ENCODE measurements at regions not wholly inside any gene's neighbourhood (a gene's known extent, or its start where the extent isn't known, plus 50 kb on each side); places are given as distances from the start of the nearest gene placed in this dataset.
"Not testable (repeated sequence)": the region's sequence is repeated elsewhere in the genome, so short reads cannot be mapped to it uniquely, and the experiment has no call there.

DNA sequence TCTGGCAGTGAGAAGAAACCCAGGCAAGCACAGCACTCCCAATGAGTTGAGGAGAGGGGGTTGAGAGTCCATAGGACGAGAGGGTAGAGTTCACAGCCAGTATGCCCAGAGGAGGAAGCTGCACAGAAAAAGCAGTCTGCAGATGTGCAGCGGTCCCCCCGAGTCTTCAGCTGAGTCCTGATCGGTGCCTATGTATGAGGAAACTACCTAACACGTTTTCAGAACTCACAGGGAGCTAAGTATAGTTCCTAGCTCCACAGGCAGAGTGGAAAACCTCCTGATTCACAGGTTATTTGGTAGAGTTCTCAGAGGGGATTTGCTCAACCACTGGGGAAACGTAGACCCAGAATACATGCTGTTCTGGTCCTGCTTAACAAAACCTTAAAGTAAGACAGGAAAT, 271.3 kb upstream of the CNTNAP2 start:
- DNase-seq (ENCODE audit: extremely low read depth, low read depth) = no peak
- TF ChIP-seq, protein P1, sequence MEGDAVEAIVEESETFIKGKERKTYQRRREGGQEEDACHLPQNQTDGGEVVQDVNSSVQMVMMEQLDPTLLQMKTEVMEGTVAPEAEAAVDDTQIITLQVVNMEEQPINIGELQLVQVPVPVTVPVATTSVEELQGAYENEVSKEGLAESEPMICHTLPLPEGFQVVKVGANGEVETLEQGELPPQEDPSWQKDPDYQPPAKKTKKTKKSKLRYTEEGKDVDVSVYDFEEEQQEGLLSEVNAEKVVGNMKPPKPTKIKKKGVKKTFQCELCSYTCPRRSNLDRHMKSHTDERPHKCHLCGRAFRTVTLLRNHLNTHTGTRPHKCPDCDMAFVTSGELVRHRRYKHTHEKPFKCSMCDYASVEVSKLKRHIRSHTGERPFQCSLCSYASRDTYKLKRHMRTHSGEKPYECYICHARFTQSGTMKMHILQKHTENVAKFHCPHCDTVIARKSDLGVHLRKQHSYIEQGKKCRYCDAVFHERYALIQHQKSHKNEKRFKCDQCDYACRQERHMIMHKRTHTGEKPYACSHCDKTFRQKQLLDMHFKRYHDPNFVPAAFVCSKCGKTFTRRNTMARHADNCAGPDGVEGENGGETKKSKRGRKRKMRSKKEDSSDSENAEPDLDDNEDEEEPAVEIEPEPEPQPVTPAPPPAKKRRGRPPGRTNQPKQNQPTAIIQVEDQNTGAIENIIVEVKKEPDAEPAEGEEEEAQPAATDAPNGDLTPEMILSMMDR (IDR thresholded peaks at IDR 0.05; ENCODE audit: low read depth, low read length) = no peak

DNA sequence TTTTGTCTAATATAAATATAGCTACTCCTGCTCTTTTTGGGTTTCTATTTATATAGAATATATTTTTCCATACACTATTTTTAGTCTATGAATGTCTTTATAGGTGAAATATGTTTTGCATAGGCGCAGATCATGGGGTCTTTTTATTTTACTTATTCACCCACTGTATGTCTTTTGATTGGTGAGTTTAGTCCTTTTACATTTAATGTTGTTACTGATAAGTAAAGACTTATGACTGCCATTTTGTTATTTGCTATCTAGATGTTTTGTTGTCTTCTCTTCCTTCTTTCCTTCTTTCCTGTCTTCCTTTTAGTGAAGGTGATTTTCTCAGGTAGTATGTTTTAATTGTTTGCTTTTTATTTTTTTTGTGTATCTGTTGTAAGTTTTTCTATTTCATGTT, 276.8 kb upstream of the CNTNAP2 start:
- TF ChIP-seq, protein P1 (IDR thresholded peaks at IDR 0.05; ENCODE audit: low read depth, low read length) = no peak
- no peak for DNase-seq (ENCODE audit: extremely low read depth, low read depth)

DNA sequence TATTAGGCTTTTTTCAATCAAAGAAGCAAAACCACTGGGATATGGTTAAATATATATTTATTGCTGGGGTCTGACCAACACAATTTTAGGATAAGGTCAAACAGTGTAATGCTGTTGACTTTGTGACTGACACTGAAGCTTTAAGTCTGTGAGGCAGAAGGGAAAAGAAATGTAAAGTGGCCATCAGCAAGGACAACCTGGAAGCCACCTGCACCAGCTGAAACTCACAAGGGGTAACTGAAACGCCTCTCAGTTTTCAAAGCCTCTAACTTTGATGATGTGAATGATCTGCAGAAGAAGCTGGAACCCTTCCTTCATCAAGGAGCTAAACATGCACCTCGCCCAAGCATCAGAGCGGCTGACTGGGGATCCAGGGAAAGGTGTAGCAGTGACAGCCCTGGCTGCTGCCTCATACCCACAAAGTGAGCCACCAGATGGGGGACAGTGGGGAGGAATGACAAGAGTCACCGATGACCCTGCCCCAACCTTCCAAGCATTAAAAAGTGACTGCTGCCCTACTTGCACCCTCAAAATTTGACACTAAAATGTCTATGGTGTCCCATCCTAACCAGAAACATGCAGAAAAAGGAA, 284.9 kb upstream of the CNTNAP2 start:
- TF ChIP-seq, protein P1 (IDR thresholded peaks at IDR 0.05; ENCODE audit: low read depth, low read length) = no peak
- DNase-seq (ENCODE audit: extremely low read depth, low read depth) = no peak

DNA sequence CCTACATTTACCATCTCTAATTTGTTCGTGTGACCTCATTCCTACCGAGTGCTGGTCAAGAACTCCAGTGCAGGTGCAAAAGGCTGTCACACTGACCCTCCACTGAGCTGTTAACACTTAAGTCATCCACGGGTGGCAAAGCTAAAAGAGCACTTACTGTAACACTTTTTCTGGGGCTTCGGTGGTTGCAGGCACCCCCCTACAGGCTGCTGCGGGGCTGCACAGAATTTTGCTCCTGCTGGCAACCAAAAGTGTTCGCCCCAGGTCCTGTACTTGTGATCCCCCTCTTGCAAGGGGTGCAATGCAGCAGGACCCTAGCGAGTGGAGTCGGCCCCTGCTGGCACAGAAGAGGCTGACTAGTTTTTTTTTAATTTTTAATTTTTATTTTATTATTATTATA, 298.9 kb upstream of the CNTNAP2 start:
- no peak for DNase-seq (ENCODE audit: extremely low read depth, low read depth)
- TF ChIP-seq, protein P1 (IDR thresholded peaks at IDR 0.05; ENCODE audit: low read depth, low read length) = no peak

DNA sequence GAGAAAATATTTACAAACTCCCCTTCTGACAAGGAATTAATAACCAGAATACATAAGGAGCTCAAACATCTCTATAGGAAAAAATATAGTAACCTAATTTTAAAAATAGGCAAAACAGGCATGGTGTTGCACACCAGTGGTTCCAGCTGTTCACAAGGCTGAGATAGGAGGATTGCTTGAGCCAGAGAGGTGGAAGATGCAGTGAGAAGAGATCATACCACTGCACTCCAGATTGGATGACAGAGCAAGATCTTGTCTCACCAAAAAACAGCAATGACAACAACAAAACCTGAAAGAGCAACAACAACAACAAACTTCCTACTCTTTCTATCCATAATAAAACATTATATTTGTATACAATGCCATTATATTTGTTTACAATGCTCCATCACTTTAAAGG, 304.4 kb upstream of the CNTNAP2 start:
- TF ChIP-seq, protein P1 (IDR thresholded peaks at IDR 0.05; ENCODE audit: low read depth, low read length) = no peak

DNA sequence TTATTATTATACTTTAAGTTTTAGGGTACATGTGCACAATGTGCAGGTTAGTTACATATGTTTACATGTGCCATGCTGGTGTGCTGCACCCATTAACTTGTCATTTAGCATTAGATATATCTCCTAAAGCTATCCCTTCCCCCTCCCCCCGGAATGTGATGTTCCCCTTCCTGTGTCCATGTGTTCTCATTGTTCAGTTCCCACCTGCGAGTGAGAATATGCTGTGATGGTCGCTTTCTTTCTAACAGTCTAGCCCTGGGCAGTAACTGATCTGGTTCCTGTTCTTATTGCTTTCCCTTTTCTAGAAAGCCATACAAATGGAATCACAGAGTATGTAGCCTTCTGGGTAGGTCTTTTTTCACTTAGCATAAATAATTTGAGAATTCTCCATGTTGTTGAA, 311.1 kb upstream of the CNTNAP2 start:
- DNase-seq (ENCODE audit: extremely low read depth, low read depth) = not testable (repeated sequence)

More for the DNA sequence above, 304.4 kb upstream of the CNTNAP2 start:
- DNase-seq (ENCODE audit: extremely low read depth, low read depth) = no peak

DNA sequence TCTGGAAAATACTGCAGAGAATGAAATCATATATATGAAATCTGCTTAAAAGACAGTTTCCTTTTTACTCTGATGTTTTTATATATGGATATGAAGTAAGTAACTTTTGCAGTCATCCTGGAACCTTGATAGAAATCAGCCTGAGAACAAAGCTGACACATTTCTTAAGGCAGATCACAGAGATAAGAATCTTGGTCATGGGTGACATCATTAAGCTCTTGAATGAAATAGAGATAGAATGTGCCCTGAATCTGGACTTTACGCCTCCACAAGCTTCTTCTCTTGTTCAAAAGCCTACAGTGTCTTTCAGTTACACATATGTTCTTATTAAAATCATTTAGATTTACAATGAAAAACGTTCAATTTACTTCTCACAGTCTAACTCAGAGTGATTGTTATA, 319.1 kb upstream of the CNTNAP2 start:
- TF ChIP-seq, protein P1 (IDR thresholded peaks at IDR 0.05; ENCODE audit: low read depth, low read length) = no peak
- DNase-seq (ENCODE audit: extremely low read depth, low read depth) = no peak

DNA sequence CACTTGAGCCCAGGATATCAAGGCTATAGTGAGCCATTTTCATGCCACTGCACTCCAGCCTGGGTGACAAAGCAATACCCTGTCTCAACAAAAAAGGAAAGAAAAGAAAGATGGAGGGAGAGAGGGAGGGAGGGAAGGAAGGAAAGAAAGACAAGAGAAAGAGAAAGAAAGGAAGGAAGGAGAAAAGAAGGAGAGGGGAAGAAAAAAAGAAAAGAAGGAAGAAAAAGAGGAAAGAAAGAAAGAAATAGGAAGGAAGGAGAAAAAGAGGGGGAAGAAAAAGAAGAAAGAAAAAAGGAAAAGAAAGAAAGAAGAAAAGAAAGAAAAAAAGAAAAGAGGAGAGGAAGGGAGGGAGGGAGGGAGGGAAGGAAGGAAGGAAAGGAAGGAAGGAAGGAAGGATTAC, 321.5 kb upstream of the CNTNAP2 start:
- TF ChIP-seq, protein P1 (IDR thresholded peaks at IDR 0.05; ENCODE audit: low read depth, low read length) = no peak
- no peak for DNase-seq (ENCODE audit: extremely low read depth, low read depth)

All from AG09319 (cell line).